GM12891 (cell line): ENCODE measurements at regions not wholly inside any gene's neighbourhood (a gene's known extent, or its start where the extent isn't known, plus 50 kb on each side); places are given as distances from the start of the nearest gene placed in this dataset.

Experiments
- DNase-seq: peaks from one replicate; pipeline ENCODE4 v3.0.0; 2011; ENCODE audit warnings: low spot score; ENCODE audit not compliant: insufficient read length
- FAIRE-seq: peaks from 2 replicates; lab custom pipeline; 2011; peaks lifted over from hg19 to GRCh38; lab: Jason Lieb, UNC
- PAX5 ChIP-seq: IDR thresholded peaks from 2 replicates; pipeline ENCODE4 v1.6.1; 2011; ENCODE audit warnings: low read length, moderate library complexity, mild to moderate bottlenecking; ENCODE audit not compliant: insufficient read depth, severe bottlenecking
- POLR2A ChIP-seq: IDR thresholded peaks from 2 replicates; pipeline ENCODE4 v1.6.1; 2011; ENCODE audit warnings: low read depth, low read length, control low read depth
- POLR2AphosphoS5 ChIP-seq: IDR thresholded peaks from 2 replicates; pipeline ENCODE4 v1.6.1; 2011; ENCODE audit warnings: low read depth, low read length, control low read depth
- POU2F2 ChIP-seq: IDR thresholded peaks from 2 replicates; pipeline ENCODE4 v1.6.1; 2011; ENCODE audit warnings: low read depth, mild to moderate bottlenecking, control low read depth, low read length, moderate library complexity
- SPI1 ChIP-seq: IDR thresholded peaks from 2 replicates; pipeline ENCODE4 v1.6.1; 2011; ENCODE audit warnings: low read depth, low read length, control low read depth
- TAF1 ChIP-seq: IDR thresholded peaks from 2 replicates; pipeline ENCODE4 v1.6.1; 2011; ENCODE audit warnings: low read depth, low read length, control low read depth

- no peak for TF ChIP-seq PAX5
- no peak for TF ChIP-seq SPI1
- no peak for TF ChIP-seq TAF1
- TF ChIP-seq POU2F2: no peak
- TF ChIP-seq POLR2AphosphoS5: no peak
- no peak for TF ChIP-seq POLR2A
- no peak for FAIRE-seq
- DNase-seq: no peak
These were observed 753.3 kb downstream of the NXPH1 start for GRCh38 chr7:9186730-9187129.

GRCh38 chr7:9189703-9190102 lies 756.3 kb downstream of the NXPH1 start:
- TF ChIP-seq POU2F2 (no peak), POLR2A (no peak), TAF1 (no peak), PAX5 (no peak), SPI1 (no peak)
- DNase-seq (no peak), FAIRE-seq (no peak)

- DNase-seq: no peak
- TF ChIP-seq TAF1 (no peak), PAX5 (no peak), POU2F2 (no peak), POLR2AphosphoS5 (no peak), SPI1 (no peak), POLR2A (no peak)
- no peak for FAIRE-seq
These were observed 759.6 kb downstream of the NXPH1 start for GRCh38 chr7:9192969-9193368.

GRCh38 chr7:9200626-9201025 lies 767.2 kb downstream of the NXPH1 start:
- DNase-seq (no peak), FAIRE-seq (no peak)
- TF ChIP-seq POU2F2: no peak
- no peak for TF ChIP-seq PAX5
- no peak for TF ChIP-seq TAF1
- TF ChIP-seq POLR2A: no peak
- TF ChIP-seq SPI1: no peak
- TF ChIP-seq POLR2AphosphoS5: no peak

GRCh38 chr7:9201928-9202327 lies 768.5 kb downstream of the NXPH1 start:
- no peak for TF ChIP-seq POU2F2
- no peak for TF ChIP-seq POLR2A
- no peak for TF ChIP-seq TAF1
- no peak for TF ChIP-seq PAX5
- TF ChIP-seq POLR2AphosphoS5: no peak
- no peak for TF ChIP-seq SPI1
- FAIRE-seq: no peak
- DNase-seq: no peak

GRCh38 chr7:9204571-9204970 lies 771.2 kb downstream of the NXPH1 start:
- no peak for FAIRE-seq
- no peak for DNase-seq
- no peak for TF ChIP-seq TAF1
- TF ChIP-seq POLR2AphosphoS5: no peak
- no peak for TF ChIP-seq PAX5
- TF ChIP-seq POLR2A: no peak
- no peak for TF ChIP-seq POU2F2
- no peak for TF ChIP-seq SPI1

GRCh38 chr7:9210114-9210513 lies 776.7 kb downstream of the NXPH1 start:
- FAIRE-seq: no peak
- TF ChIP-seq SPI1 (no peak), PAX5 (no peak), POU2F2 (no peak), POLR2AphosphoS5 (no peak), POLR2A (no peak), TAF1 (no peak)
- DNase-seq: no peak

GRCh38 chr7:9217204-9217603 lies 783.8 kb downstream of the NXPH1 start:
- TF ChIP-seq POU2F2 (no peak), TAF1 (no peak), PAX5 (no peak), POLR2A (no peak), POLR2AphosphoS5 (no peak), SPI1 (no peak)
- DNase-seq (no peak), FAIRE-seq (no peak)

GRCh38 chr7:9226500-9226899 lies 793.1 kb downstream of the NXPH1 start:
- no peak for FAIRE-seq
- DNase-seq: no peak
- TF ChIP-seq POU2F2 (no peak), POLR2AphosphoS5 (no peak), SPI1 (no peak), PAX5 (no peak), TAF1 (no peak), POLR2A (no peak)

- DNase-seq (no peak), FAIRE-seq (no peak)
- TF ChIP-seq TAF1: no peak
- TF ChIP-seq POLR2AphosphoS5: no peak
- TF ChIP-seq POLR2A: no peak
- no peak for TF ChIP-seq POU2F2
- TF ChIP-seq SPI1: no peak
- no peak for TF ChIP-seq PAX5
These were observed 798.3 kb downstream of the NXPH1 start for GRCh38 chr7:9231630-9232121.

GRCh38 chr7:9240001-9240400 lies 806.6 kb downstream of the NXPH1 start:
- no peak for TF ChIP-seq POLR2AphosphoS5
- no peak for TF ChIP-seq POLR2A
- no peak for TF ChIP-seq SPI1
- no peak for TF ChIP-seq PAX5
- no peak for TF ChIP-seq POU2F2
- TF ChIP-seq TAF1: no peak
- no peak for DNase-seq
- no peak for FAIRE-seq
